Astrocyte of the spinal cord (primary cell): ENCODE measurements at regions not wholly inside any gene's neighbourhood (a gene's known extent, or its start where the extent isn't known, plus 50 kb on each side); places are given as distances from the start of the nearest gene placed in this dataset.

Experiments
- DNase-seq: peaks from one replicate; pipeline ENCODE4 v3.0.0; 2011; ENCODE audit warnings: low read depth, low spot score
- H3K4me3 ChIP-seq: 2 replicates; pipeline ENCODE4 v1.5.1; 2011; ENCODE audit warnings: low read depth, mild to moderate bottlenecking, low read length, moderate library complexity
- in situ Hi-C: cut with HindIII; loops from 2 replicates; pipeline ENCODE4 v1.10.0; 2017; ENCODE audit warnings: low sequenced_read_pairs
- TF ChIP-seq, protein P1 (sequence below): IDR thresholded peaks from 2 replicates; pipeline ENCODE4 v1.5.1; 2012; ENCODE audit warnings: low read depth, mild to moderate bottlenecking, low read length, inconsistent platforms

DNA sequence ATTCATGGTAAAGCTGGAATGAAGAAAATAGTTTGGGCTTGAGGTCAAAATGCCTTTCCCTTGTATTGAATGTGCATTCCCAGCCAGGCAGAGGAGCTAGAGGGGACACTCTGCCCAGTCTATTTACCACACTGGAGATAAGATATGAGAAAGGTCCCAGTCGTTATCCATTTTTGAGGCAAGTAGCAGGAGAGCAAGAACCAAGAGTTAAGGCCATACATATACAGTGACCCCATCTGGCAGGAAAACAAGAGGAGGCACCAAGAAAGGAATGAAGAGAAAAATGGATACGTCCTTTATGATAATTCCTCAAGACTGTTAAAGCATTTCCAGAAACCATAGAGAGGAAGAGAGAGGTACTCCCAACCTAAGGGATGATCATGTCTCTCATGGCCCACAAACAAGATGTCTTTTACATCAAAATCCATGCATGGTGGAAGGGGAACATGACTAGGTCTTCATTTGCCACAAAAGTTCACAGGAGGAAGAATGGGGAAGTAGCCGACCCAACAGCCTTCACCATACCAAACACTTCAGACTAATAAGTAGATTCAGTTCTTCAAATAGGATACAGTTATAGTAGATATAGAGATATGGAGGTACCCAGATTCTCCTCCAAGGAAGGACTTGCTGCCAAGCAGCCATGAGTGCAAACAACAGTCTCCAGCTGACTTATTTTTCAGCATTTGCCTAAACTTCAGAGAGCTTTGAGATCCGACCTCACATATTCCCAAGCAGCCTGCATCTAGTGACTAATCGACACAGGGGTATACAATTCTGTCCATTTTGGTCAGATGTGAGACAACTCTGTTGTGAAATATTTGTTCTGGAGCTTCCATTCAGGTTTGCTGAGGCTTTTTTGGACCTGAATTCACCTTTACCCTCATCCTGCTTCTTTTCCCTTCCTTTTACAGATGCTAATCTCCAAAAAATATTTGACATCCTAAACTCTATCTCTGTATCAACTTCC, 61.1 kb upstream of the CCDC71L start:
- H3K4me3 ChIP-seq: no peak overlapping the region
- TF ChIP-seq, protein P1, sequence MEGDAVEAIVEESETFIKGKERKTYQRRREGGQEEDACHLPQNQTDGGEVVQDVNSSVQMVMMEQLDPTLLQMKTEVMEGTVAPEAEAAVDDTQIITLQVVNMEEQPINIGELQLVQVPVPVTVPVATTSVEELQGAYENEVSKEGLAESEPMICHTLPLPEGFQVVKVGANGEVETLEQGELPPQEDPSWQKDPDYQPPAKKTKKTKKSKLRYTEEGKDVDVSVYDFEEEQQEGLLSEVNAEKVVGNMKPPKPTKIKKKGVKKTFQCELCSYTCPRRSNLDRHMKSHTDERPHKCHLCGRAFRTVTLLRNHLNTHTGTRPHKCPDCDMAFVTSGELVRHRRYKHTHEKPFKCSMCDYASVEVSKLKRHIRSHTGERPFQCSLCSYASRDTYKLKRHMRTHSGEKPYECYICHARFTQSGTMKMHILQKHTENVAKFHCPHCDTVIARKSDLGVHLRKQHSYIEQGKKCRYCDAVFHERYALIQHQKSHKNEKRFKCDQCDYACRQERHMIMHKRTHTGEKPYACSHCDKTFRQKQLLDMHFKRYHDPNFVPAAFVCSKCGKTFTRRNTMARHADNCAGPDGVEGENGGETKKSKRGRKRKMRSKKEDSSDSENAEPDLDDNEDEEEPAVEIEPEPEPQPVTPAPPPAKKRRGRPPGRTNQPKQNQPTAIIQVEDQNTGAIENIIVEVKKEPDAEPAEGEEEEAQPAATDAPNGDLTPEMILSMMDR: no peak
- in situ Hi-C loops: no loop called here
- DNase-seq: no peak

- in situ Hi-C loops: no loop called here
- H3K4me3 ChIP-seq: no peak overlapping the region
- DNase-seq: no peak
- TF ChIP-seq, protein P1: no peak
Observed at GRCh38 chr7:106723398-106723797, 62.4 kb upstream of the CCDC71L start.

DNA sequence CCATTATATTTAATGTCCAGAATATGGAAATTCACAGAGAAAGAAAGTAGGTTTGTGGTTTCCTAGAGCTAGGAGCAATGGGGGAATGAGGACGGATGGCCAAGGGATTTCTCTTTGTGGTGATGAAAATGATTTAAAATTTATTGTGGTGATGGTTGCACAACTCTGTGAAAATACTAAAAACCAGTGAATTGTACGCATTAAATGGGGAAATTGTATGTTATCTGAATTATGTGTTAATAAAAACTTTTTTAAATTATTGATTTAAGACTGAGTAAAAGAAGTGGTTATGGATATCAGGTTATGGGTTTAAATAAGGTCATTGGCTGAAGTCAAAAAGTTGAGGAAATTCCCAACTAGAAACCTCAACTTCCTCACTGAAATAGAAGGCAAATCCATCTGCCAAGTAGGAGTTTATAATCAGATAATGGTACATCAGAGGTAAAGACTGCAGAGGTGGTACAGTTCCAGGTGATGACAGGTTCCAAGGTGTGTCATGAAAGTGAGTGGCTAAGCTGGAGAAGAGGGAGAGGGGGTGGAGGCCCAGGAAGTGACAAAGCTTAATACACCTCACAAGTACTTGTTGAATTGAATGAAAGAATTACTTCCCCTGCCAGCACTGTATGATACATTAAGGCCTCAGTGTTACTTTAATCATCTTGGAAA, 68.9 kb upstream of the CCDC71L start:
- no peak overlapping the region for H3K4me3 ChIP-seq
- TF ChIP-seq, protein P1: no peak
- in situ Hi-C loops: no loop called here
- DNase-seq: no peak

DNA sequence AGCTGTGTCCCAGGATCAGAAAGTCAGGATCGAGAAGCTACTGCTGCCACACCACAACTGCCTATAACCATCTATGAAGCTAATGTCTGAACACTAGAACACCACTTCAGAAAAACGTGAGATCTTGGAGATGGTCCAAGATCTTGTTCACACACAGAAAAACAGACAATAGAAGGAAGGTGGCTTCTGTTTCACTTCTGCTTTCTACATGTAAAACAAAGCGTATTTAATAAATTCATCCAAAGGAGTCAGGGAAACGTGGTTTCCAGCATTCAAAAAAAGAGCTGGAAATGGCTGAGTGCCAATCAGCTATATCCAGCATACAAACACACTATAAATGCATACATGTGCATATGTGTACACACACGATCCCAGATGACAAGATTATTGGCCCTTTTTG, 70.2 kb upstream of the CCDC71L start:
- DNase-seq: no peak
- in situ Hi-C loops: no loop called here
- H3K4me3 ChIP-seq: no peak overlapping the region
- TF ChIP-seq, protein P1: no peak

DNA sequence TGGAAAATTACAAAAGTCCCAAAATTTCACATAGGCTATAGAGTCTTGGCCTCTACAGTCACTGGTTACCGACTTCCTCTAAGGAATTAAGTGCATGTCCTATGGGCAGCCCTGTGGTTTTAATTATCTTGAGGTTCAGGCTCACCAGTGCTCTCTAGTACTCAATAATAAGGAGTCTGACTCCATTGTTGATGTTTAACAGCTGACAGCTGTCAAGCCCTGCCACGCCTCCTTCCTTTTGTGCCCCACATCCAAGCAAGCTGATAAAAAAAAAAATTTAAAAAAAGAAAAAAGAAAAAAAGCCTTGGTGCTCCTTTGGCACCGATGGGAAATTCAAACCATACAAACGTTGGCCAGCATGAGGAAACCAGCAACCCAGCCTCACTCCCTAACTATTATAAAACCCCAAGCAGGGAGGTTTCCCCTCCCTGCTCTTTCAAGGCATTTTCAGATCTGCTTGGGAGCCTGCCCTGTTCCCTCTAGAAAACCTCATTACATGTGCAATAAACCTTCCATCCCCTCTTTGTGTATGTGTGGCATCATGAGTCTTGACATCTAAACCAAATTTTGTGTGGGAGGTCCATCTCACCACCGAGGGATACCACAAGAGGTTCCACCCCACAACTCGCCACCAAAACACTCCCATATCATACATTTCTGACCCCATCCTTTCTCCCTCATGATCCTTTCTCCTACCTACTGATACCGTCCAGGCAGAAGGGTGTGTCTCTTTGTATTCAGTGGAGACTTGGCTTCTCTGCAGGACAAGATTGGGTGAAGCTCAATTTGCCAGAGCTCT, 70.9 kb upstream of the CCDC71L start:
- in situ Hi-C loops: no loop called here
- no peak overlapping the region for H3K4me3 ChIP-seq
- TF ChIP-seq, protein P1: no peak
- DNase-seq: no peak

GRCh38 chr7:106735637-106736036, 74.7 kb upstream of the CCDC71L start:
- TF ChIP-seq, protein P1: no peak
- no peak for DNase-seq
- in situ Hi-C loops: no loop called here
- no peak overlapping the region for H3K4me3 ChIP-seq
